GM18519 (cell line): ENCODE measurements at regions not wholly inside any gene's neighbourhood (a gene's known extent, or its start where the extent isn't known, plus 50 kb on each side); places are given as distances from the start of the nearest gene placed in this dataset.
"Not testable (repeated sequence)": the region's sequence is repeated elsewhere in the genome, so short reads cannot be mapped to it uniquely, and the experiment has no call there.

ENCODE experiments used
- ATAC-seq: cut with Tn5 transposase; IDR thresholded peaks from one replicate; pipeline ENCODE4 v1.9.1; 2021; ENCODE audit warnings: mild to moderate bottlenecking, moderate library complexity; ENCODE audit not compliant: unreplicated experiment, low FRiP score

DNA sequence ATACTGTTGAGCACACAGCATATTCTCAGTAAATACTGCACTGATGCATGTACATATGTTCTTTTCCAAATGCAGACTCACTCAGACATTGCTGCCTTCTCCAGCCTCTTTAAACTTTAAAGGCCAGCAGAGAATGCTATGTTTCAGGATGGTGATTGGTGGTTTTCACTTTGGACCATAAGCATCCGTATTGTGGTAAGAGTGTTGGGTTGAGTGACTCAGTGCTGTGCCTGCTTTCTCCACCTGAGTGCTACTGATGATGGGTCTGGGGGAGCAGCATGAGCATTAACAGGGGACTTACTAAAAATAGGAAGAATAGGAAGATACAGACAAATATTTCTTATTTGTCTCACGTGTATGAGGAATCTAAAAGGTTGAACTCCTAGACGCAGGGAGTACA is 56.3 kb upstream of the ZNF92 start:
- no peak for ATAC-seq

DNA sequence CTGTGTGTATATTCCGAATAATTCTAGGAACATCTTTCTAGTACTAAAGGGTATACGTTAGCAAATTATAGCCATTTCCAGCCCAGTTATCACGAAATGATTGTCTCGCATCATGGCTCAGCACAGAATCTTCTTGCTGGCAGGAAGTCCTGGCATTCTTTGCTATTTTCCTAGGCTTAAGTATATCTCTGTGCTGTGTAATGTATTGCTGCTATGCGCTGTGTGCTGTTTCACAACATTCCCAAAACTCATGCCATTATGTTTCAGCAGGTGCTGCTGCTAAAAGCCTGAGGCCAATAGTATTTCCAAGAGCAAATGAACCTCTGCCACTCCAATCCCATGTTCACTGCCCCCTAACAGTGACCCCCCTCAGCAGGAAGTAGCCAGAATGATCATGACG is 62.9 kb upstream of the ZNF92 start:
- no peak for ATAC-seq

DNA sequence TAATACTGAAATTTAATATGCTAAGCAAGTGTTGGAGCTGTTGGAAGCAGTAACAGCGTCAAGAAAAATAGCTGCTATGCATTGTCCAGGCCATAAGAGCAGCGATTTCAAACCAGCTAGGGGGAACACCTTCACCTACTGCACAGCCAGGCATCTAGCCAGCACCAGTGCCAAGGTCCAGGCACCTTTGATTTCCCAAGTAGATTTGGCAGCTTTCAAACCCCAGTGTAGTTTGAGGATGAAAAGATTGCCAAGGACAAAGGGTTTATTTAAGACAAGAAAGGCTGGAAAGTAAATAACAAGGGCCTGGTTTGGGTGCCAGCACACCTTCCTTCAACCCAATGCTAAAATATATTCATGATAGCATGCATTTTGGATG is 65.4 kb upstream of the ZNF92 start:
- ATAC-seq = no peak

DNA sequence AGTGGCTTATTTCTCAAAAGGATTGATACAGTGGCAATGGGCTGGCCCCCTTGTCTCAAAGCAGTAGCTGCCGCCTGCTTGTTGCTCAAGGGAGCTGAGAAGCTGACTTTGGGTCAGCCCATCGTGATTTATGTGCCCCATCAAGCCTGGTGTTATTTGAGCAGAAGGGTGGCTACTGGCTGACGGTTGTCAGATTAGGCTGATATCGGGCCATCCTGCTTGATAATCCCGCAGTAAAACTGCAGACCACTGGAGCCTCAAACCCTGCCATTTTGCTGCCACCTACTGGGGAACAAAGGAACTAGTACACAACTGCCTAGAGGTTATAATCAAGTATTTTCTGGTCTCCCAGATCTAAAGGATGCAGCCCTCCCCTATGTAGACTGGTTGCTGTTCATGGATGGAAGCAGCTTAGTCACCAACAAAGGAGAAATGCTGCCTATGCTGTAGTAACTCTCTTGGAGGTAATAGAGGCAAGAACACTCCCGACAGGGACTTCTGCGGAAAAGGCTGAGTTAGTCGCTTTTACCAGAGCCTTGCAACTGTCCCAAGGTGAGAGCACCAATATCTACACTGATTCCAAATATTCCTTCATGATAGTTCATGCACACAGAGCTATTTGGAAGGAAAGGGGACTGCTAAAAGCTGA is 65.9 kb upstream of the ZNF92 start:
- peak; percentile 71 for ATAC-seq

DNA sequence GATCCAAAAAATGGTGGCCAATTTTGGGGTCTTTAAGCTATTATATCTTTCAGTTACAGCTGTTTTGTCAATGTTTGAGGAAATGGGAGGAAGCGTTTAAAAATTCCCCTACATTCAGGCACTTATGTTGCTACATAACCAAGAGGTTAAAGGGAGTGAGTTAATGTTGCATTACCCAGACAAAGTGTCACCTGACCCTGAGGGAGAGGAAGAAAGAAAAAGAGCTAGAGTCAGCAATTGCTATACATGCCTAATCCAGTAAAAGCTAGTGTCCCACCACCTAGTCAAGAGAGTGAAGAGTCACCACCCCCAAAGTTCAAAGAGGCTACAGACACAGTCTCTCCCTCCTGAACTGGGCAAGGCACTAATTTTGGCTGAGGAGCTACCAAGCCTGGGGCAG is 69.5 kb upstream of the ZNF92 start:
- ATAC-seq = no peak

DNA sequence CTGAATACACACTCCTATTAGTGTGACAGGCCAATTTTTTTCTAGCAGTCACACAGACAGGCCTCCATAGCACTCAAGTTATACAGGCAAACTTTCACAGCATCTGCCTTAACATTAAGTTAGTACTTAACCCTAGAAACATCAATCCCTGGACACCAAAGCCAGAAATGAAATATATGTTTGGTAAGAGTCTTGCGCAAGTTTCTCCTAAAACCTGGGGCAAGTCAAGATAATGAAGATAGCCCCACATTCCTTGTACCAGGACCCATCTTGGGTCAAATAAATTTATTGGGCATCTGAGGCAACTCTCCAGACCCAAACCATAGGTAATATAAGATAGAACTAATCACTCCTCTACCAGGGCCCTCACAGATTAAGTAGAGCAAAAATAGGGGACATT is 70.8 kb upstream of the ZNF92 start:
- ATAC-seq = no peak

DNA sequence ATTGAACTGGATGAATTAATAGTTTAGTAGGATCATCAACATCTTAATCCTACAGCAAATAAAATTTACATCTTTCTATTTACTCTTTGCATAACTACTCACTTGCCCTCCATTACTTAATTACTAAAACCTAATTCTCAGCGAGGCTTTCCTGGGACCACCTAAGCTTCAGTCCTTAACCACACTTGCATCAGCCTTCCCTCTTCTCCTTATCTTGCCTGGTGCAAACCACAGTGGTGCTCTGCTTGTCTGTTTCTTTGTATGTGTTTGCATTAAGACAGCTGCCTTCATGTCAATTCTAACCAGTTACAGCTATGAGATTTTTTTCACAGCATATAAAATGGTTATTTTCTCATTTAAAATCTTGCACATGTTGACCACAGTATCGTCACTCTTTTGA is 72.6 kb upstream of the ZNF92 start:
- ATAC-seq = no peak

DNA sequence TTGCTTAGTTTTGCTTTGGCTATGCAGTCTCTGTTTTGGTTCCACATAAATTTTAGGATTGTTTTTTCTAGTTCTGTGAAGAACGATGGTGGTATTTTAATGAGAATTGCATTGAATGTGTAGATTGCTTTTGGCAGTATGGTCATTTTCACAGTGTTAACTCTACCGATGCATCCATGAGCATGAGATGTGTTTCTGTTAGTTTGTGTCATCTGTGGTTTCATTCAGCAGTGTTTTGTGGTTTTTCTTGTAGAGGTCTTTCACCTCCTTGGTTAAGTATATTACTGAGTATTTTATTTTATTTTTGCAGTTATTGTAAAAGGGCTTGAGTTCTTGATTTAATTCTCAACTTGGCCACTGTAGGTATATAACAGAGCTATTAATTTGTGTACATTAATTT is 78.2 kb upstream of the ZNF92 start:
- ATAC-seq = no peak

DNA sequence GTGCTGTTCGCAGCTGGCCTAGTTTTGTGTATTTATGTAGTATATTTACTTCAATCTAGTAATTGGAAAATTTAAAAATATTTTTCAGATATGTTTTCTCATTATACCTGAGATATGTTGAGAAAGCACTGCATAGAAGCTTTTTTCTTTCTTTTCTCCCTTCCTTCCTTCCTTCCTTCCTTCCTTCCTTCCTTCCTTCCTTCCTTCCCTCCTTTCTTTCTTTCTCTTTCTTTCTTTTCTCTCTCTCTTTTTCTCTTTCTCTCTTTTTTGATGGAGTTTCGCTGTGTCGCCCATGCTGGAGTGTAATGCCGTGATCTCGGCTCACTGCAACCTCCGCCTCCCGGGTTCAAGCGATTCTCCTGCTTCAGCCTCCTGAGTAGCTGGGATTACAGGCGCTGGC is 83.3 kb upstream of the ZNF92 start:
- ATAC-seq = not testable (repeated sequence)

DNA sequence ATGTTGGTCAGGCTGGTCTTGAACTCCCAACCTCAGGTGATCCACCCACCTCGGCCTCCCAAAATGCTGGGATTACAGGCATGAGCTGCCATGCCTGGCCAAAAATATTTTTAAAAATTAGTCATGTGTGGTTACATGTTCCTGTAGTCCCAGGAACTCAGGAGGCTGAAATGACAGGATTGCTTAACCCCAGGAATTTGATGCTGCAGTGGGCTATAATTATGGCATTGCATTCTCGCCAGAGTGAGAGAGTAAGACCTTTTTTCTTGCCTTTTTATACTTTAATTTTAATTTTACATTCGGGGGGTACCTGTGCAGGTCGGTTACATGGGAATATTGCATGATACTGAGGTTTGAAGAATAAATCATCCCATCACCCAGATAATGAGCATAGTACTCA is 86.6 kb upstream of the ZNF92 start:
- no peak for ATAC-seq

DNA sequence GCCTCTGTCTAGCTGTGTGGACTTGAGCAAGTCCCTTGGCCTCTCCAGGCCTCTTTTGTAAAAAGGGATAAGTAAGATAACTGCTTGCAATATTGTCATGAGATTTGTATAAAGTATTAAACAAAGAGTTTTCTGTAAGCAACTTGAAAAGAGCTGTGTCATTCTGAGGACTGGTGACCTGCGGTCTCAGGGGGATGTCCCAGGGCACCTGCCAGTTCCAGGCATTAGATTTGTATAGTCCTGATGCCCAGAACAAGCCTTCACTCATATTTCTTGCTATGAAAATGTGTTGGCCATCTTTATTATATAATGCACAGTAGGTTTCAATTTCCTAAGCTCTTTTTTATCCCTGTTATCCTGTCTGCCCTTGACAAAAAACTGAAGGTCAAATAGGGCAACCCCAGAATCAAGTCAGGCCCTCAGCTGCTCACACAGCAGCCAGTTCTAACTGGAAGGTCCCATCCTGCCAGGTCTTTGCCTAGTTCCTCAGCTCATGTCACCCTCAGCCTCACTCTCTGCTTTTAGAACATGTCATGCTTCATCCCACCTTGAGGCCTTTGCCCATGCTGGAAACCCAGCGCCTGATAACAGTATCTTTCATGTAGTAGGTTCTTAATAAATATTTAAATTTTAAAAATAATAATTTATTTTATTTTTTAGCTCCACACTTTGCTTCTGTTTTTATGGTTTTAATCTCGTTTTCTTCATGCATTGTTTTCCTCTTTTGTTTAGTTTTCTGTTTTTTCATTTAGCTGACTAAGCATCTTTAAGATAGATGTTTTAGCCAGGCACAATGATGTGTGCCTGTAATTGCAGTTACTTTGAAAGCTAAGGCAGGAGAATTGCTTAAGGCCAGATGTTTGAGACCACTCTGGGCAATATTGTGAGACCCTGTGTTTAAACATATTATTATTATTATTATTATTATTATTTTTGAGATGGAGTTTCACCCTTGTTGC is 87.5 kb upstream of the ZNF92 start:
- ATAC-seq = peak; percentile 78

DNA sequence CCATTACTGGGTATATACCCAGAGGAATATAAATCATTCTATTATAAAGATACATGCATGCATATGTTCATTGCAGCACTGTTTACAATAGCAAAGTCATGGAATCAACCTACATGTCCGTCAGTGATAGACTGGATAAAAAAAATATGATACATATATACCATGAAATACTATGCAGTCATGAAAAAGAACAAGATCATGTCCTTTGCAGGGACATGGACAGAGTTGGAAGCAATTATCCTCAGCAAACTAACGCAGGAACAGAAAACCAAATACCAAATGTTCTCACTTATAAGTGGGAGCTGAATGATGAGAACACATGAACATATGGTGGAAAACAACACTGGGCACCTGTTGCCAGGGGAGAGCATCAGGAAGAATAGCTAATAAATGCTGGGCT is 88.4 kb upstream of the ZNF92 start:
- not testable (repeated sequence) for ATAC-seq

DNA sequence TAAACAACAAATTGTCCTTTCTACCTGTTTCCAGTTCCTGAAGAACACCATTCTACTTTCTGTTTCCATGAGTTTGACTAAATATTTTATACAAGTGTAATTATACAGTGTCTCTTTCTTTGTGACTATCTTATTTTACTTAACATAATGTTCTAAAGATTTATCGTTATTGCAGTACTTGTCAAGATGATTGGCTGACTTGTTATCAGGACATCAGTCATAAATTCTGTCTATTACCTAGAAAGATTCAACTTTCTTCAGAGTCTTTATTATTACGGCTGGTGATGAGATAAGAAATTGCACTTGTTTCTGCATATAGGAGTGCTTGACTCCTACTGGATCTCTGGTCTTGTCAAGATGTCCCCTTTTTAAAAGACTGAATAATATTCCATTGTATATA is 93.9 kb upstream of the ZNF92 start:
- no peak for ATAC-seq

DNA sequence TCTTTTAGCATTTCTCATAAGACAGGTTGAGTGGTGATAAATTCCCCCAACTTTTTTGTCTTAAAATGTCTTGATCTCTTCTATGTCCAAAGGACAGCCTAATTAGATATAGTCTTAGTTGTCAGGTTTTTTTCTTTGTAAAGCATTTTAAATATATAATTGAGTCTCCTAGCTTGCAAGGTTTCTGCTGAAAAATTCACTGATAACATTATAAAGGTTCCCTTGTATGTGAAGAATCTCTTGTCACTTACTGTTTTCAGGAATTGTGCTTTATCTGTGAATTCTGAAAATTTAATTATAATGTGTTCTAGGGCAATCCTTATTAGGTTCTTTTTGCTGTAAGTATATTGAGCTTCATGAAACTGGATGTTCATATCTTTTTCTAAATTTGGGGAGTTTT is 96.8 kb upstream of the ZNF92 start:
- no peak for ATAC-seq

DNA sequence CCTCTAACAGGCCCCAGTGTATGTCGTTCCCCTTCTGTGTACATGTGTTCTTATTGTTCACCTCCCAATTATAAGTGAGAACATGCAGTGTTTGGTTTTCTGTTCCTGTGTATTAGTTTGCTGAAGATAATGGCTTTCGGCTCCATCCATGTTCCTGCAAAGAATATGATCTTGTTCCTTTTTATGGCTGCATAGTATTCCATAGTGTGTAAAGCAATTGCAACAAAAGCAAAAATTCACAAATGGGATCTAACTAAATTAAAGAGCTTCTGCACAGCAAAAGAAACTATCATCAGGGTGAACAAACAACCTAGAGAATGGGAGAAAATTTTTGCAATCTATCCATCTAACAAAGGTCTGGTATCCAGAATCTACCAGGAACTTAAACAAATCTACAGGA is 102.2 kb upstream of the ZNF92 start:
- not testable (repeated sequence) for ATAC-seq

DNA sequence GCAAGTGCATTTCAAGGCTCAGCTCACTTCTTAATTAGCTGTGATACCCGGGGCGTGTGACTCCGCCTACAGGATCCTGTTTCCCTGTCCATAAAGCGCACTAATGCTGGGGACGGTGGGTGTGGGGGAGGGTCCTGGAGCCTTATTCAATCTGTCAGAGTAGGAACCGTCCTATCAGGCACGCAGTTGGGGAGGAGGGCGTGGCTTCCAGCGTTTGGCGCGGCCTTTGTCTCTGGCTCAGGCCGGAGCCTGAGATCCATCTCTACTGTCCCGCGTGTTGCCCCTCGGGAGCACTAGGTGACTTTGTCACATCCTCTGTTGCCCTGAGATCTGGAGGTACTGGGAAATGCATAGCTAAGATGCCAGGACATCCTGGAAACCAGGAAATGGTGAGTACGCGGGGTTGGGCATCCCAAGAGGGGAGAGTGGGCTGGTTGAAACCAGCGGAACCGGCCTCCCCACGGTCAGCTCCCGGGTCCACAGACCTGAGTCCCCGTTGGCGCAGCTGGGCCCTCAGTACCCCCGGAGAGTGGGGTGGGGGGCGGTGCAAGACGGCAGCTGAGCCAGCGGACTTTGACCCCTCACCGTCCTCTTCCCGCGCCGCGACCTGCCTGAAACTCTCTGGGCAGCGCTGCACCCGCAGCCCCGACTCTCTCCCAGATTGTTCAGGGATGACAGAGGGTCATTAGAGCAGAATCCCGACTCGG is 104.4 kb upstream of the ZNF92 start:
- peak; percentile 96 for ATAC-seq

DNA sequence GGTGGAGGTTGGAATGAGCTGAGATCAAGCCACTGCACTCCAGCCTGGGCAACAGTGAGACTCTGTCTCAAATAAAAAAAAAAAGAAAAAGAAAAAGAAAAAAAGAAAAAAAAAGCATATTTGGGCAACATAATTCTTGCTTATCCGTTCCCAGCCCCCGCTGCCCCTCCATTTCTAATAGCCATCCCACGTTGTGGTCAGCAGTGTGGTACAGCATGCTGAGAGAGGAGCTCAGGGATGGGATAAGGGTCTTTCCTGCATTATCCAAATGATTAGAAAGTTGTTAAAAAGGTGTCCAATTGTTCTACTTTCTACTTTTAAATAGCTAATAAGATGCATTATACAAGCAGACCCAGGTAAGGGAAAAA is 104.9 kb upstream of the ZNF92 start:
- ATAC-seq = no peak

DNA sequence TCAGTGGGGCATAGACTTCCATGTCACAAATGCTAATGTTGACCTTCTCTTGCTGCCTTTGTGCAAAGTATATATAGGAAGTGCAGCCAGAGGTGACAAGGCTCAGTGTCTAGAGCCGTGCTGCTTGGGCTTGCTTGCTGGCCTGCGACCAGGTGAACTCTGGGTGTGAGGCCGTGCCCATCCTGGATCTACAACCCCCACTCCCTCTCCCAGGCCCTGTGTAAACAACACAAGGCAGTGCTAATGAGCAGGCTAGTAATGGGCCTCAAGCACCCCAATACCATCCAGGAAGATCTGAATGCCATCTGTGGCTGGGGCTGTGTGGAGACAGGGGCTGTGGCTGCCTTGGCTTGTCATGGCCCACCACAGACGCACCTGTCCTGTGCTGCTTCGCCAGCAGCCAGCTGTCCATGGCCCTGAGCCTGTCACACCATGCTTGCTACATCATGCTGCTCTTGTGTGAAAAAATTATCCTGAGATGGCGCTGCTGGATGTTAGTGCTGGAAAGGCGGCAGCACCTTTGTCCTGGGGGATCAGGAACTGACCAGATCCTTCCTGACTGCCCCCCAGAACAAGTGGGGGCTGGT is 107.6 kb upstream of the ZNF92 start:
- ATAC-seq = no peak

DNA sequence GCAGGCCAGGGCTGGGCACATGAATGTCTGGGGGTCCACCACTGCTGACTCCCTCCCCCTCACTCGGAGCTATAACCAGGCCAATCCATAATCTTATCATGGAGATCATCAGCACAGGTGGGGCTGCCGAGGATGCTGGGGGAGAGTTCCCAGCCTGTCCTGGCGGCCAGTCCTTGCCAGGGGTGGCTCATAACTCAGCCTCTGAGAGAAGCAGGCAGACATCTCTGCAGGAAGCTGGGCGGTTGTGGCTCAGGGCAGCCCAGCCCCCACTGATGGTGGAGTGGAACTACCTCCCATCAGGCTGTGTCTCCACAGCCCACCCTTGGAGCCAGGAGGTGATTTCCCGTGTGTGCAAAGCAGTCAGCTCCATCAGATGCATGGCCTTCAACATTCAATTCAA is 109.4 kb upstream of the ZNF92 start:
- ATAC-seq = no peak

DNA sequence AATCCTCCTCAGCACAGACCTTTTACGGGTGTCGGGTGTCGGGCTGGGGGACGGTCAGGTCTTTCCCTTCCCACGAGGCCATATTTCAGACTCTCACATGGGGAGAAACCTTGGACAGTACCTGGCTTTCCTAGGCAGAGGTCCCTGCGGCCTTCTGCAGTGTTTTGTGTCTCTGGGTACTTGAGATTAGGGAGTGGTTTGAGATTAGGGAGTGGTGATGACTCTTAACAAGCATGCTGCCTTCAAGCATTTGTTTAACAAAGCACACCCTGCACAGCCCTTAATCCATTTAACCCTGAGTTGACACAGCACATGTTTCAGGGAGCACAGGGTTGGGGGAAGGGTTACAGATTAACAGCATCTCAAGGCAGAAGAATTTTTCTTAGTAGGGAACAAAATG is 113.0 kb upstream of the ZNF92 start:
- ATAC-seq = not testable (repeated sequence)

DNA sequence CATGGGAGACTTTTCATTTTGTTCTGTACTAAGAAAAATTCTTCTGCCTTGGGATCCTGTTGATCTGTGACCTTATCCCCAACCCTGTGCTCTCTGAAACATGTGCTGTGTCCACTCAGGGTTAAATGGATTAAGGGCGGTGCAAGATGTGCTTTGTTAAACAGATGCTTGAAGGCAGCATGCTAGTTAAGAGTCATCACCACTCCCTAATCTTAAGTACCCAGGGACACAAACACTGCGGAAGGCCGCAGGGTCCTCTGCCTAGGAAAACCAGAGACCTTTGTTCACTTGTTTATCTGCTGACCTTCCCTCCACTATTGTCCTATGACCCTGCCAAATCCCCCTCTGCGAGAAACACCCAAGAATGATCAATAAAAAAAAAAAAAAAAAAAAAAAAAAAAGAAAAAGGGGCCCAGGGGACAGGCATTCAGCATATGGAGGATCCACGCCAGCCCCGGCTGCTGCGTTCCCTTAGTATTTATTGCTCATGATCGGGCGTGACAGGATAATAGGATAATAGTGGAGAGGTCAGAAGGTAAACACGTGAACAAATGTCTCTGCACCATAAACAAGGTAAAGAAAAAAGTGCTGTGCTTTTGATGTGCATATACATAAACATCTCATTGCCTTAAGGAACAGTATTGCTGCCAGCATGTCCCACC is 113.7 kb upstream of the ZNF92 start:
- ATAC-seq = not testable (repeated sequence)
